ENCODE measurements at regions not wholly inside any gene's neighbourhood (a gene's known extent, or its start where the extent isn't known, plus 50 kb on each side); places are given as distances from the start of the nearest gene placed in this dataset.

GRCh38 chr4:89506866-89507491 is 199.4 kb upstream of the GPRIN3 start:
- WGBS, 2 donors: 80 to 84% methylated on average over 3 of the region's 3 CpGs

GRCh38 chr4:89502581-89502980 is 195.0 kb upstream of the GPRIN3 start:
- no peak for TF ChIP-seq CTCF (IDR thresholded peaks at IDR 0.05)
- TF ChIP-seq POLR2A (IDR thresholded peaks at IDR 0.05): no peak
- intact Hi-C loops (cut with DNase I; ENCODE audit: low total_unique reads): no loop called here
- H3K4me3 ChIP-seq (ENCODE audit: low read depth, poor library complexity, severe bottlenecking): no peak overlapping the region
- 66 to 69% methylated on average over 1 of the region's 1 CpG for WGBS, 2 donors
- no peak for DNase-seq (ENCODE audit: low spot score in 2 of 2)

More at GRCh38 chr4:89506866-89507491, 199.4 kb upstream of the GPRIN3 start:
- intact Hi-C loops (cut with DNase I; ENCODE audit: low total_unique reads): no loop called here
- H3K4me3 ChIP-seq (ENCODE audit: low read depth, poor library complexity, severe bottlenecking): no peak overlapping the region
- no peak for DNase-seq (ENCODE audit: low spot score in 2 of 2)
- TF ChIP-seq POLR2A (IDR thresholded peaks at IDR 0.05) (no peak), CTCF (IDR thresholded peaks at IDR 0.05) (no peak)

- TF ChIP-seq POLR2A (IDR thresholded peaks at IDR 0.05) (no peak), CTCF (IDR thresholded peaks at IDR 0.05) (no peak)
- no peak overlapping the region for H3K4me3 ChIP-seq (ENCODE audit: low read depth, poor library complexity, severe bottlenecking)
- intact Hi-C loops (cut with DNase I; ENCODE audit: low total_unique reads): no loop called here
- 60 to 68% methylated on average over 4 of the region's 4 CpGs for WGBS, 2 donors
- DNase-seq (ENCODE audit: low spot score in 2 of 2): no peak
Measured at GRCh38 chr4:89497517-89498308, 190.1 kb upstream of the GPRIN3 start.

GRCh38 chr4:89496851-89497250 is 189.3 kb upstream of the GPRIN3 start:
- intact Hi-C loops (cut with DNase I; ENCODE audit: low total_unique reads): no loop called here
- 30 to 32% methylated on average over 1 of the region's 1 CpG for WGBS, 2 donors
- no peak for TF ChIP-seq POLR2A (IDR thresholded peaks at IDR 0.05)
- no peak for TF ChIP-seq CTCF (IDR thresholded peaks at IDR 0.05)
- DNase-seq (ENCODE audit: low spot score in 2 of 2): no peak
- no peak overlapping the region for H3K4me3 ChIP-seq (ENCODE audit: low read depth, poor library complexity, severe bottlenecking)

DNA sequence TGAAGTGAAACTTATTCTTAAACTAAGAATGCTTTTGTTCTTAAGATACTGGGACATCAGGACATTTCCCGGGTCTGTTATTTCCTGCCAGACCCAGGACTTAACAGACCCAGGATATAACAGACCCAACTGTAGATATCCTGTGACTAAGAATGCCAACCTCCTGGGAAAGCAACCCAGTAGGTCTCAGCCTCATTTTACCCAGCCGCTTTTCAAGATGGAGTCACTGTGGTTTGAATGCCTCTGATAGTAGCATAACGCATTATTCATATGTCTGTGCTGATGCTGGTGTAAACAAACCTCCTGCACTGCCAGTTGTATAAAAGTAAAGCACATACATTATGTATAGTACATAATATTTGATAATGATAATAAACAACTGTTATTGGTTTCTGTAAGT is 185.8 kb upstream of the GPRIN3 start:
- H3K4me3 ChIP-seq (ENCODE audit: low read depth, poor library complexity, severe bottlenecking): no peak overlapping the region
- 91 to 95% methylated on average over 3 of the region's 3 CpGs for WGBS, 2 donors
- intact Hi-C loops (cut with DNase I; ENCODE audit: low total_unique reads): no loop called here
- TF ChIP-seq CTCF (IDR thresholded peaks at IDR 0.05) (no peak), POLR2A (IDR thresholded peaks at IDR 0.05) (no peak)
- DNase-seq (ENCODE audit: low spot score in 2 of 2): no peak
